ENCODE measurements at regions not wholly inside any gene's neighbourhood (a gene's known extent, or its start where the extent isn't known, plus 50 kb on each side); places are given as distances from the start of the nearest gene placed in this dataset.

GRCh38 chr18:57856557-57857280 is 53.6 kb upstream of the ATP8B1 start:
- Histone ChIP-seq H3K9me3 (ENCODE audit: control insufficient read depth, insufficient read depth, low read length) (no peaks in the 10 kb centered on the region), H3K4me1 (ENCODE audit: control insufficient read depth, insufficient read depth, low read length) (no peaks in the 10 kb centered on the region), H3K27ac (ENCODE audit: low read length) (no peak overlapping the region), H3K27me3 (ENCODE audit: control insufficient read depth, insufficient read depth, low read length) (no peaks in the 10 kb centered on the region), H3K36me3 (ENCODE audit: control insufficient read depth, insufficient read depth, low read length) (no peaks in the 10 kb centered on the region), H3K4me3 (ENCODE audit: low read length) (no peak overlapping the region)
- WGBS (ENCODE audit: insufficient coverage, insufficient read length): no CpG with 5 or more reads among the region's 9 CpGs
- no peak for DNase-seq (ENCODE audit: low read depth, low spot score)

- H3K36me3 ChIP-seq (ENCODE audit: control insufficient read depth, insufficient read depth, low read length): no peaks in the 10 kb centered on the region
- H3K4me1 ChIP-seq (ENCODE audit: control insufficient read depth, insufficient read depth, low read length): no peaks in the 10 kb centered on the region
- no peak overlapping the region for H3K27ac ChIP-seq (ENCODE audit: low read length)
- DNase-seq (ENCODE audit: low read depth, low spot score): no peak
- H3K9me3 ChIP-seq (ENCODE audit: control insufficient read depth, insufficient read depth, low read length): no peaks in the 10 kb centered on the region
- H3K27me3 ChIP-seq (ENCODE audit: control insufficient read depth, insufficient read depth, low read length): no peaks in the 10 kb centered on the region
- WGBS (ENCODE audit: insufficient coverage, insufficient read length): no CpG with 5 or more reads among the region's 3 CpGs
- H3K4me3 ChIP-seq (ENCODE audit: low read length): no peak overlapping the region
These were observed 53.0 kb upstream of the ATP8B1 start for GRCh38 chr18:57856128-57856527.

- no peak for DNase-seq (ENCODE audit: low read depth, low spot score)
- Histone ChIP-seq H3K27ac (ENCODE audit: low read length) (no peak overlapping the region), H3K4me1 (ENCODE audit: control insufficient read depth, insufficient read depth, low read length) (no peaks in the 10 kb centered on the region), H3K9me3 (ENCODE audit: control insufficient read depth, insufficient read depth, low read length) (no peaks in the 10 kb centered on the region), H3K4me3 (ENCODE audit: low read length) (no peak overlapping the region), H3K36me3 (ENCODE audit: control insufficient read depth, insufficient read depth, low read length) (no peaks in the 10 kb centered on the region), H3K27me3 (ENCODE audit: control insufficient read depth, insufficient read depth, low read length) (no peaks in the 10 kb centered on the region)
- WGBS (ENCODE audit: insufficient coverage, insufficient read length): no CpG with 5 or more reads among the region's 2 CpGs
These were observed 52.4 kb upstream of the ATP8B1 start for GRCh38 chr18:57855551-57855950.

GRCh38 chr18:57854726-57855125 is 51.6 kb upstream of the ATP8B1 start:
- no peak for DNase-seq (ENCODE audit: low read depth, low spot score)
- H3K4me1 ChIP-seq (ENCODE audit: control insufficient read depth, insufficient read depth, low read length): no peaks in the 10 kb centered on the region
- H3K4me3 ChIP-seq (ENCODE audit: low read length): no peak overlapping the region
- no CpG with 5 or more reads among the region's 3 CpGs for WGBS (ENCODE audit: insufficient coverage, insufficient read length)
- no peaks in the 10 kb centered on the region for H3K27me3 ChIP-seq (ENCODE audit: control insufficient read depth, insufficient read depth, low read length)
- H3K36me3 ChIP-seq (ENCODE audit: control insufficient read depth, insufficient read depth, low read length): no peaks in the 10 kb centered on the region
- no peak overlapping the region for H3K27ac ChIP-seq (ENCODE audit: low read length)
- no peaks in the 10 kb centered on the region for H3K9me3 ChIP-seq (ENCODE audit: control insufficient read depth, insufficient read depth, low read length)

- no peak for DNase-seq (ENCODE audit: low read depth, low spot score)
- Histone ChIP-seq H3K4me3 (ENCODE audit: low read length) (no peak overlapping the region), H3K27ac (ENCODE audit: low read length) (no peak overlapping the region), H3K27me3 (ENCODE audit: control insufficient read depth, insufficient read depth, low read length) (no peaks in the 10 kb centered on the region), H3K9me3 (ENCODE audit: control insufficient read depth, insufficient read depth, low read length) (no peaks in the 10 kb centered on the region), H3K4me1 (ENCODE audit: control insufficient read depth, insufficient read depth, low read length) (no peaks in the 10 kb centered on the region), H3K36me3 (ENCODE audit: control insufficient read depth, insufficient read depth, low read length) (no peaks in the 10 kb centered on the region)
- no CpG with 5 or more reads among the region's 2 CpGs for WGBS (ENCODE audit: insufficient coverage, insufficient read length)
These were observed 50.7 kb upstream of the ATP8B1 start for GRCh38 chr18:57853864-57854263.

- Histone ChIP-seq H3K9me3 (ENCODE audit: control insufficient read depth, insufficient read depth, low read length) (no peaks in the 10 kb centered on the region), H3K4me1 (ENCODE audit: control insufficient read depth, insufficient read depth, low read length) (no peaks in the 10 kb centered on the region), H3K27me3 (ENCODE audit: control insufficient read depth, insufficient read depth, low read length) (no peaks in the 10 kb centered on the region), H3K4me3 (ENCODE audit: low read length) (no peak overlapping the region), H3K36me3 (ENCODE audit: control insufficient read depth, insufficient read depth, low read length) (no peaks in the 10 kb centered on the region), H3K27ac (ENCODE audit: low read length) (no peak overlapping the region)
- DNase-seq (ENCODE audit: low read depth, low spot score): no peak
- no CpG with 5 or more reads among the region's 3 CpGs for WGBS (ENCODE audit: insufficient coverage, insufficient read length)
These were observed 50.0 kb upstream of the ATP8B1 start for GRCh38 chr18:57853133-57853532.
